ENCODE measurements at regions not wholly inside any gene's neighbourhood (a gene's known extent, or its start where the extent isn't known, plus 50 kb on each side); places are given as distances from the start of the nearest gene placed in this dataset.

- TF ChIP-seq CTCF (IDR thresholded peaks at IDR 0.05), result no peak
- no peak for TF ChIP-seq POLR2A (IDR thresholded peaks at IDR 0.05)
These were observed 70.0 kb upstream of the HMGA2 start for GRCh38 chr12:65754290-65754689.
